NCI-H1417 treated with DMSO at 0.1 percent for 48 hours (cell line): ENCODE measurements at regions not wholly inside any gene's neighbourhood (a gene's known extent, or its start where the extent isn't known, plus 50 kb on each side); places are given as distances from the start of the nearest gene placed in this dataset.

ENCODE experiments used
- DNase-seq: peaks from one replicate; lab custom pipeline; 2025; lab: John Stamatoyannopoulos, UW

DNA sequence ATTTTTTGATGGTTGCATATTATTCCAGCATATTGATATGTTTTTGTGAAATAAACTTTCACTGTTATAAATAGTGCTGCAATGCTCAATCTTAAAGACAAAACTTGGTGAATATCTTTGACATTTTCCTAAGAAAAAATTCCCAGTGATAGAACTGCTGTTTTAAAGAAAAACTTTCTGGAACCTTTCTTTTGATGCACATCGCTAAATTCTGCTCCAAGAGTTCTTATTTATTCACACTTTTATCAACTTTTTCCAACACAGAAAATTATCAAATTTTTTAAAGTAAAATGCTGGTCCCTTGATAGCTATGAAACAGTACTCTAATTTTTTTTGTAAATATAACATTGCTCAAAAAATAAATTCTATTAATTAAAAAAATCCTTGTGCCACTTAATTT, 196.6 kb downstream of the HS3ST3A1 start:
- DNase-seq, result no peak

DNA sequence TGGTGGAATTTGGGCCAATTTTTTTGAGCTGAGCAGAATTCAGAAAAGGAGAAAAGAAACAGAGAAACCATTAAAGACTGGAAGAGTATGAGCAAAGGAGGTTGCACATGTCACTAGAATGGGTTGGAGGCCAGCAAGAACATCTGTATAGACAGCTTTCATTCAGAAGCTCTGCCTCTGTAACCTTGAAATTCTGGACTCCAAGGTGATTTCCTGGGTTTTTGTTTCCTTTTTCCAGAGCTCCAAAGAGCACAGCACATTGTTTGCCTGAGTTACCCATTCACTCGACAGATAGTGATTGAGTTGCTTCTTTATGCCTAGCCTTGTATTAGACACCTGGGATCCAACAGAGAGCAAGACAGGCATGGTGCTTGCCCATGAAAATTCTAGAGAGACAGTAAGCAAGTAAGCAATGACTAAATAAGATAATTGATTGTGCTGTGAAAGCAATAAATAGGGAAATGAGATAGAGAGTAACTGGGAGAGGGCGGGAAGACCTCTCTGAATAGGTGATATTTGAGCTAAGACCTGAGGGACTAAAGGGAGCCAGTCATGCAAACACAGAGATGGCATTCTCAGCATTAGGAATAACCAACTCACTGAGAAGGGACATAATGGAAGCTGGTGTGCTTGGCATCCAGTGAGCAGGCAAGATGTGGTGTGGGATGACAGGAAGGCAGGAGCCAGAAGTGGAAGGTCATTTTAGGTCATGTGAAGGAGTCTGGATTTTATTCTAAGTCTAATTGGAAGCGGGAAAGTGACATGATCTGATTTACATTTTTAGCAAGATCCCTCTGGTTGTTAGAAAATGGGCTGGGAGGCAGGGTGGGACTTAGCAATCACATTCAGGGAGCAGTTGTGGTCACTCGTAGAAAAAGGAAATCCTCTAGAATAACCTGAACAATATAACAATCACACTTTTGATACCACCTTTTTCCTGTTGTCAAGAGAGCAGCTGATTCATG, 197.5 kb downstream of the HS3ST3A1 start:
- DNase-seq, result no peak

- DNase-seq, result no peak
Measured at GRCh38 chr17:13400491-13400890, 201.2 kb downstream of the HS3ST3A1 start.

DNA sequence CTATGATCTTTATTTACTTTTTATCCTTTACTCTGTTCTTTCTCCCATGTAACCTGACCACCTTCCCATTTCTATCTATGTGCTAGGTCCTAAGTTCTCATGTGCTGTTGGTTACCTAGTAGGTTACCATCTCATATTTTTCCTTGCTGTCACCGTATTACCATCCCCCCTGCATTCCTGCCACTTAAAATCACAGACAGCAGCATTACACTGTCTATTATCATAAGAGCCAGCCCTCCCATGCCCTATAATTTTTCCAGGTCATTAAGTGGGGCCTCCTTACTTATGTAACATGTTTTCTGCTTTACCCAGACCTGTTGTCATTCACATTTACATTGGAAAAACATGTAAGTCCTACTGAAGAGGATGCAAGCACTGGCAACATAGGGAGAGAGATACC, 202.9 kb downstream of the HS3ST3A1 start:
- DNase-seq, result no peak

GRCh38 chr17:13398091-13398490, 203.6 kb downstream of the HS3ST3A1 start:
- DNase-seq, result no peak

- no peak for DNase-seq
Measured at GRCh38 chr17:13395862-13396261, 205.9 kb downstream of the HS3ST3A1 start.

GRCh38 chr17:13395346-13395745, 206.4 kb downstream of the HS3ST3A1 start:
- DNase-seq, result no peak

DNA sequence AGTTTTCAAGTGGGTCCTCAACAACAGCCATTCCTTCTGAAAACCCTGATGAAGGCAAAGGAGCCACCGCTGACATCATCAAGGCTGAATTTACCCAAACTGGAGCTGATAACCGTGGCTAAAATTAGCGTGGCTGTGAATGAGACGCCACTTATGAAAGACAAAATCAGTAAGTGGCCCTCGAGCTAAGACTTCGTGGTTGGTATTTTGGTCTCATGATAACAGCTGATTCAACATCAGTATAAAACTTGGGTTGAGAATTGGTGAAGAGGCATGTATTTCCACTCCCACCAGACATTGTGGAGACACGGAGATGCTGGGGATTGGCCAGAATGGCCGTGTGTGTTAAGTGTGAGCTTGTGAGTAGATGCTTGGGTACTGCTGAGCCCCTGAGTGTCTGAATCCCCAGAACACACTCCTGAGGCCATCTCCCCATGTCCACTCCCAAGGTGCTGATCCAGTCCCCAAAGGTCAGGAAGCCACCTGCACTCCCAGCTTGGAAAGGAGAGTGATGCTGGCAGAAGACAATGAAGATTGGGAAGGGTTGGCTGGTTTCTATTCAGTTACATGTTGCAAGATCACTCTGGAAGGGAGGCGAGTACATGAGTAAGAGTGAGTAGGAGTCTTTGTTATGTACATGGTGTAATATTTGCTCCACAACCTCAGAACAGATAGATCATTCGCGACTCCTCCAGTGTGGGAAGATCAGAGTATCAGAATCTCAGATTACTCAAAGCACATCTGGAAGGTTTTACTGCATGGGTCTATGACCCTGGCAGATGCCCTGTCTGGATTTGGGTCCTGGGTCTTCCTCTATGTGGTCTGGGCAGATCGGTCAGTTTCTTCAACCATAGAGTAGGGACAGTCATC, 207.7 kb downstream of the HS3ST3A1 start:
- DNase-seq, result no peak

DNA sequence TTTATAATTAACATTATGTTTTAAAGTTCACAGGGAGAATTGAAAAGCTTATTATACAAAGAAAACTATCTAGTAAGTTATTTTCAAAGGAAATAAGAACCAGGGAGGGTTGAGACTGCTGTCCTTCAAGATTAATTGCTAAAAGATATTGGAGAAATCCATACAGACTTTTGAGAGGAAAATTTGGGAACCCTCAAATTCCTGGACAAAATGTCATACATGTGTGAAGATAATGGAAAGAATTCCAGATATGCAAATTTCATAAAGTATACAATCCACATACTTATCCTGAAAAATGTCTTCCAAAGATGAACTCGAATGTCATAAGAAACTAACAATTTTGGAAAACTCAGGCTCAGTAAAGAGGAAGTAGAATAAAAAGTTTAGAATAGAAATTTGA, 213.8 kb downstream of the HS3ST3A1 start:
- no peak for DNase-seq

DNA sequence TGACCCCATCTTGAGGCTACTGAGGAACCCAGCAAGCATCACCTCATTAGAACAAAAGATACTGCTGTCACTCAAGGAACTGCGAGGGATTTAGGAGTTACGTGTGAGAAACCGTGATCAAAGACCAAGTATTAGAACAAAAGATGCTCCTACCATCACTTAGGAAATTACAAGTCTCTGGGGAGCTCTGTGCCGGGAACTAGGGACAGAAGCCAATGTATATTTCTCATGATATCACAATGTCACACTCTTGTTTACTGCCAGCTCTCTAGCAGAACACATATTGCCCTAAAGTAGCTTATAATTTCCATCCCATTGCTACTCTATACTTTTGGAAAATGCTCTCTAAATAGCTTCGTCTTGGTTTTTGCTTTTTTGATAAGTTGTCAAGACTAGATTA, 214.5 kb downstream of the HS3ST3A1 start:
- no peak for DNase-seq

- DNase-seq, result no peak
Measured at GRCh38 chr17:13385481-13385911, 216.2 kb downstream of the HS3ST3A1 start.

DNA sequence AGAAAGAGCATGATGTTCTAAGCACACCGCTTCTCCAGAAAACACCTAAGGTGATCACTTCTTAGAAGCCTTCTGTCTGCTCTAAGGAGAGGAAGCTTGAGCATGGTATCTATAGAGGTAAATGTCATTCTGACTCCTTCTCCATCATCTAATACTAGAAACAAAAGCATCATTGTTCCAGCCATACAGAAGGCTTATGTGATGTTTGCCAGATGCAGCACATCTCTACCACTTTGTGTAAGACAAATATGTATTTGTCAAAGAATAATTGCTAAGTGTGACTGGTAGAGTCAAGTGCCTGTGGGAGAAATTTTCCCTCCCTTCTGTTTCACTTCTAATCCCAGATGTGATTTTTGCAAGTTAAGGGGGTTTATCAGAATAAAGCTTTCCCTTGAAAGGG, 217.1 kb downstream of the HS3ST3A1 start:
- DNase-seq, result no peak

GRCh38 chr17:13378361-13378760, 223.4 kb downstream of the HS3ST3A1 start:
- DNase-seq, result no peak

DNA sequence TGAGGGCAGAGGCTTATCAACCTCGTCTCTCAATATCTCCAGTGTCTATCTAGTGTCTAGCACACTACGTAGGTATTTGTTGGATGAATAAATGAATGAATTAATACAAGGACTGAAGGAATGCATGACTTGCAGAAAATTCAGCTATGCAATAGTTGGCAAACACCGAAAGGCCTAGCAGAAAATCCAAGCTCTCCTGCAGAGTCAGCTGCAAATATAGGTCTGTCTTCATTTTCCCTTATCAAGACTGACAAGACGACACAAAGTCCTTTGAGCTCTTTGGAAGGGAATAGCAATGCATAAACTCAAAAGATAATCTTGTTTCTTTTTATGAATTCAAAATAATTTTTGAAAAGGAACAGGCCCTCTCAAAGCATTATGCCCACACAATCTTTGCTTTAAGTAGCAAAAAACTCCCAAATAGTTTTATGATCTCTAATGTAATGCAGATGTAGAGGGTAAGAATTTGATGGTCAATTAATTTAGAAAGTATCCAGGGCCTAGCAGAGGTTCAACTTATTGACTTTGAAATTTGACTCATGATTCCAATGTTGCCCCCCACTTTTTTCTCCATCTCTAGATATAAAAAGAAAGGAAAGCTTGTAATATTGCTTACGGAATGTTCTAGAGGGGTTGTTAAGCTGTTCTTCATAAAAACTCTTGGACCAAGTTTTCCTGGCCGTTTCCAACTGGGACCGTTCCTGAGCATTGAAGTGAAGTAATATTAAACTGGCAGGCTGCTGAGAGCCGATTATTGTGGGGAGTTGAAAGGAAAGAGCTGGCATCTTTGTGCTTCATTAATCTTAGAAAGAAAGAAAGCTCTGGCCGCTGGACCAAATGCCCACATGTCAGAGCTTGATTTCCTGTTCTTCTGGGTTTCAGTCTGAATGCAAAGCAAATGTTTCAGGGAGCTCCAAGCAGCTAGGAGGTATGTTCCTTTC, 227.3 kb downstream of the HS3ST3A1 start:
- DNase-seq, result no peak

- no peak for DNase-seq
Measured at GRCh38 chr17:13372432-13372831, 229.3 kb downstream of the HS3ST3A1 start.

- no peak for DNase-seq
Measured at GRCh38 chr17:13367154-13367553, 234.6 kb downstream of the HS3ST3A1 start.

DNA sequence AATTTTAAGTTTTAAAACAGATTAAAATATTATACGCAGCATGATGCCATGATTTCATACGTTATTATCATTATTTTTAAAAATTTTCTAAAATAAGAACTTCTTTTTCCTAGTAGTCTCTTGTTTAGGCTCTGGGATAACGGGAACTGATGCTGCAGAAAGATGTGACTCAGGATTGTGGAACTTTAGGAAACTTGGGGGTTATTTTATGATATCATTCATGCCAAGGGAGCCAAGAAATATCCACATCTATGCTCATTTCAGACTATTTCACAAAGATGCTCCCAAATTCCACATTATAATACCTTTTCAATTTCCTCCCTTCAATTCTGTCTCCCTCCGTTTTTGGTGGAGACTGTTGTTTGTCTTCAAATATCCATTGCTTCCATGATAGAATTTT, 236.4 kb downstream of the HS3ST3A1 start:
- DNase-seq, result no peak

DNA sequence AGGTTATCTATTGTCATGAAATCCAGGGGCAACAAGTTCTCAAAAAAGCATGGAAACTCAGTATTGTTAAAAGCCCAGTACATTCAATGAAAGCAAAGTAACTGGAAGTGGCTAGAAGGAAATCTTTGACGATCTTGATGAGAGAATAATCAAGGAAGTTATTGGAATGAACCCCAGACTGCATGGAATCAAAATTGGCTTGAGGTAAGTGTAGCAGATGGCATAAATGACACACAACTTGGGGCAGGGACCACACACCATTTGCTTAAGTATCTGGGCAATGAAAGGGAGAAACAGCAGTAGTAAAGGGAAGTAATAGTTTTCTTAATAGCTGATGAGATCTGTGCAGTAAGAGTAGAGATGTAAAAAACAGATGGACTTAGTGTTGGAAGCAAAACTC, 238.0 kb downstream of the HS3ST3A1 start:
- DNase-seq, result no peak

GRCh38 chr17:13362341-13363122, 239.2 kb downstream of the HS3ST3A1 start:
- DNase-seq, result no peak

DNA sequence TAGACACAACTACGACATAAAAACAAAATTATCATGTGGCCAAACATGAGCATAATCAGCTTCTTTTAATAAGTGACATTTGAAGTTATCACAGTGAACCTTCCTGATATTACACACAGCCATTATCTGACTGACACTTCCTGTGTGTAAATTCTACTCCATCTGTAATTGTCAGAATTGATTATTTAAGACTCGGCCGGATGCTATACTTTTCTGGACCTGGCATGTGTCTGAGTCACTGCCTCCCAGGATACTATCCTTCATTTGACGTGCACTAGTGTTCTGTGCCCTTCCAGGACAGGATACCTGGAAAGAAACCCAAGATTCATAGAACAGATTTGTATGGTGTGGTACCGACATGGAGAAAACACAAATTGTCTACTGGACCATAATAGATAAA, 242.0 kb downstream of the HS3ST3A1 start:
- DNase-seq, result no peak

DNA sequence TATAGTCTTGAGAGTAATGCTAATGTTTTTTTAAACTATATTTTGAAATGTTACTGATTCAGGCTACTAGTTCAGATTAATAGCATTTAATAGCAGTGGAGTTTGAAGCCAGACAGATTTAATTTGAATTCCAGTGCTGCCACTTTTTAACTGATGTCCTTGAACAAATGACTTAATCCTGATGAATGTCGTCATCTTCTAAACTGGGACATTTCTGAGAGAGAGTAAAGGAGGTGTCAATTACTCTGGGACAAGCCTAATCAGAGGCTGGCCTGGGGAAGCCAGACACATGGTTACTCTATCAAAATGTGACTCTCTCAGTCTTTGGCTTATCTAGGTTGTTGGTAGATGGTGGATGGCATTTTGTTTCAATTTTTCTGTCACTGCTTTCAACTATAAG, 246.7 kb downstream of the HS3ST3A1 start:
- no peak for DNase-seq
